HG03108 (cell line): ENCODE measurements at regions not wholly inside any gene's neighbourhood (a gene's known extent, or its start where the extent isn't known, plus 50 kb on each side); places are given as distances from the start of the nearest gene placed in this dataset.

ENCODE experiments used
- ATAC-seq: cut with Tn5 transposase; IDR thresholded peaks from one replicate; pipeline ENCODE4 v1.9.1; 2021; ENCODE audit warnings: moderate library complexity; ENCODE audit not compliant: unreplicated experiment

DNA sequence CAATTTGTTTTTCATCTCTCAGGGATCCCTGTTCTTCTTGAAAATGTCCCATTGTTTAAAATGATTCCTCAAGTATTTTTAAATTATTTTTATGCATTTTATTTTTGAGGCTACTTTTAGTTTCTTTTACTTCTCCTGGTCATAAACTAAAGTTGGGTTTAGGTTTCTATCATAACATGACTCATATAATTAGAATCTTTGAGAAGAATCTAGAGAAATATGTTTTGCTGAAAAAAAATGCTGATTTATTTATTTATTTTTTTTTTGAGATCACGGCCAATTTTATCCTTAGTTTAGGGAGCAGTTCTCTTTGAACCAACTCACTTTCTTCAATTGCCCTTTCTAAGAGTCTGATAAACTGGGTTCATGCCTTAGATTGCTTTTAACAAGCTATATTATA lies 1157.1 kb downstream of the BCL11B start:
- no peak for ATAC-seq

DNA sequence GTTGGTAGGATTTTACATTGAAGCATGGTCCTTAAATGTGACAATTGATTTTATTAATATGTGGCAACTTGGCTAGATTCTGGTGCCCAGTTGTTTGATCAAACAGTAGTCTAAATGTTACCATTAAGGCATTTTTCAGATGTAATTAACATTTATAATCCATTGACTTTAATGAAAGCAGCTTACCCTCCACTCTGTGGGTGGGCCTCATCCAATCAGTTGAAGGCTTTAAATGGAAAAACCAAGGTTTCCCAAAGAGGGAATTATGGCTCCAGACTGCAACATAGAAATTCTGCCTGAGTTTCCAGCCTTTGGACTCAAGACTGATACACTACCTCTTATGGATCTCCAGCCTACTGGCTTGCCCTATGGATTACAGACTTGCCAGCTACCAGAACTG lies 1153.2 kb downstream of the BCL11B start:
- no peak for ATAC-seq

DNA sequence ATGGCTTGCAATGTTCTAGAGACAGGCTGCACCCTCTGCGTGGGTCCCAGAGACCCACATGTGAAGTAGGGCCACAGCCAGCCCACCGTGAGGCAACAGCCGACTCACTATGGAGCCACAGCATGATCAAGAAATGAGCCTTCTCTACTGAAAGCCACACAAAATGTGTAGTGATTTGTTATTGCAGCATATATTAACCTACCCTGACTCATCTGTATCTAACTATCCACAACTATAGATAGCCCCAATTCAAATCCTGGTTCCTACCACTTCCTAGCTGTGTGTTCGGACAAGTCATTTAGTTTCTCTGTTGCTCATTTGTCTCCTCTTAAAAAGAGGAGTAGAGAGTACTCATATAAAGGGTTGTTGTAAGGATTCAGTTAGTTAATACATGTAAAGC lies 1152.3 kb downstream of the BCL11B start:
- ATAC-seq, result no peak

DNA sequence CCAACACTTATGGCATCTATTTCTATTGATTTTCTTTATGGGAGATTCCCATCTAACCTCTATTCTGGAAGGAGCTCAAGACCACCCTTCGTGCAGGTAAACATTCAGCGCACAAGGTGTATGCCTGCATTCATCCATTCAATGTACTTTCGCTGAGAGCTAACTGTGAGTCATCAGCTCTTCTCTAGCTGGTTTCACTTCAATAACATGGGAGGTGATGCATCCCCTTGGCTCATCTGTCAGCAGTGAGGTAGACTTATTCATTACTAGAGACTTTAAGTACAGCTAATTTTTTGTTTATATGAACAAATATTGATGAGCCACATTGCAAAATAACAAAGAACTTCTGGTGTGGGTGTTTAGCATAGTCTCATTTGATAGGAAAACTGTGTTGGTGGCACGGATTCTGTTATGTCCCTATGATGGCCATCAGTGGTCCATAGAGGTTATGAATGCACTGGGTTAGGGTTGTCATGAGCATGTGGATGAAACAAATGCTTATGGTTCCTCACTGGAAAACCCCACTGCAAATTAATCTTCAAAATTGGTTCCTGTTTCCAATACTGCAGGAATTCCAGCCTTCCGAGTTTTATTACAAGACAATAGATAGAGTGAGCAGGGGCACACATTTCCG lies 1151.0 kb downstream of the BCL11B start:
- no peak for ATAC-seq

DNA sequence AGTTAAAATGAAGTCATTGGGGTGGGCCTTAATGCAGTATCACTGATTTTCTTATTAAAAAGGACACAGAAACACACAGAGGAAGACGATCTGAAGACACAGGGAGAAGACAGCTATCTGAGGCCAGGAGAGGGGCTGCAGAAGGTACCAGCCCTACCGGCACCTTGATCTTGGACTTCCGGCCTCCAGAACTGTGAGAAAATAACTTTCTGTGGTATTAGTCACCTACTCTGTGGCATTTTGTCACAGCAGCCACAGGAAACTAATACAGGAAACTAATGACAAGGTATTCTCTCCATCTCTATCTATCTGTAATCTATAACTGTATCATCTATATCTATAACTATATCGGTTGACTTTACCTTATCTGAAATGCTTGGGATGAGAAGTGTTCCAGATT lies 1149.5 kb downstream of the BCL11B start:
- no peak for ATAC-seq

DNA sequence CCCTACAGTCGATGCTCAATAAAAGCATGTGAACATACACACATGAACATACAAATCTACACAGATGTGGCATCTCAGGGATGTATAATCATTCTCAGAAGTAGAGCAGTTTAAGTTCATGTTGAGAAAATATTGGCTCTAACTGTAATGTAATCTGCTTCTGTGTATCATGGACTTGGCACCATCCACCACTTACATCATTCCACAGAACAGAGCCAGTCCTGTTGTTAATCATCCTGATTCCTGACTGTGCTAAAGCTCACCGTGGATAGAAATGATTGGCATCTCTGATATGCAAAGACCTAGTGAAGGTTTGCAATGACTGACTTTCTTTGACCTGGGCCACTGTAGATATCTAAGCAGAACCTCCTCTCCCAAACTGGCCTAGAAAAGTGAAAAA lies 1141.3 kb downstream of the BCL11B start:
- ATAC-seq, result no peak

DNA sequence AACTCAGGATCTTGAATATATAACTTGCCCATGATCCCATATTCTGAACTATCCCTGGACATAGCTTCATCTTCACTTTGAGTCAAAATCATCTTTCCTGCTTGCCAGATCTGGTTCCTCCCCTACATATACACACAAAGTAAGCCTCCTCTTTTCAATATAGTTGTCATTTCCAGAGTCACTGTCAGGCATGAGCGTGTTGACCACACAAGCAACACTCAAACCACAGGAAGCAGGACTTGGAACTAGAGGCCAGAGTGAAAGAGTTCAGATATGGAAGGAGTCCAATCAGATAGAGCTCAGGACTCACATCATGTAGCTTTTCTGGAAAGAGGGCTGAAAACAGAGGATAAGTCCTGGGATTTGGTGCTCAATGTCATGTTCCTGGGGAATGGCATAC lies 1140.6 kb downstream of the BCL11B start:
- no peak for ATAC-seq

DNA sequence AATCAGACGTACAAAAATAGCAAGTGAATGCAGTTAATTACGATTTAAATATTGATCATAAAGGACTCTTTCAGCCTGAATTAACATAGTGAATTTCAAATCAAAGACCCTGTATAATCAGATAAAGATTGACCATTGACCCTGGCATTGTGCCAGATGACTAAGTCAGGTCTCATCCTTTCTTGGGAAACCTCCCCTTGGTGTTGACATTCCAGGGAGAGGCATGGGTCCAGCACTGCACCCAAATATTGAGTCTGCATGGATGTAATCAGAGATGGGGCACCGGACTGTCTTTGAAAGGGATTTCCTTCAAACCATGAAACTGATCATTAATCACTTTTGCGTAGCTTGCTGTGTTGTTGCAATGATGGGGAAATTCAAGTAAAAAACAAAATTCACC lies 1138.2 kb downstream of the BCL11B start:
- ATAC-seq, result no peak

DNA sequence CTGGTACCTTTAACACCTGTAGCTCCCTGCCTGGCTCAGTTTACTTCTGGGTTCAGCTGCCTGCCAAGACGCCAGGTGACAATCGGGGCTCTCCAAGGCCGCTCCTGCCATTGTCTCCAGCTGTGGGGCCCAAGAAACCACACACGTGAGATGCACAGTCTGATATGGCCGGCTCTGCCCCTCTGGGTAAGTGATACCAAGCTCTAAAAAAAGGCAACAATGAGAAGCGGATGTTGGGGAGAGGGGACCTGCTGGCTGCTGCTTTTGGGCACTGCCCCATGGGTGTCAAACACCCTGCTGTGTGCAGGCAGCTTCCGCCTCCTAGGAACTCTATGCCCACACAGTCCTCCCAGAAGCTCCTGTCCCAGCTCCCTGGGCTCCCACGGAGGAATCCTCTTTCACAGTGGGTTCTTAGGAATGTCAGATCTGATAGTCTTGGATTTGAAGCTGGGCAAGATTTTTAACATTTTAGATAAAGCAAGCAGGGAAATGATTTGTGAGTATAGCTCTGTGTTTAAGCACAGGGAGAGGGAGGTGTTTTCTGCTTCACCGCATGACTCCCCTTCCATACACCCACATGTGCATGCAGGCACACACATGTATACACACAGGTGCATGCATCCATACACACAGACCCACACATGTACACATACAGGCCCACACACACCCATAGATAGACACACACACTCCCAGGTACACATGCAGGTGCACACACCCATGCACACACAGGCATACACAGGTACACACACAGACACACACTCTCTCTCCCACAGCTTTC lies 1135.8 kb downstream of the BCL11B start:
- ATAC-seq, result no peak

DNA sequence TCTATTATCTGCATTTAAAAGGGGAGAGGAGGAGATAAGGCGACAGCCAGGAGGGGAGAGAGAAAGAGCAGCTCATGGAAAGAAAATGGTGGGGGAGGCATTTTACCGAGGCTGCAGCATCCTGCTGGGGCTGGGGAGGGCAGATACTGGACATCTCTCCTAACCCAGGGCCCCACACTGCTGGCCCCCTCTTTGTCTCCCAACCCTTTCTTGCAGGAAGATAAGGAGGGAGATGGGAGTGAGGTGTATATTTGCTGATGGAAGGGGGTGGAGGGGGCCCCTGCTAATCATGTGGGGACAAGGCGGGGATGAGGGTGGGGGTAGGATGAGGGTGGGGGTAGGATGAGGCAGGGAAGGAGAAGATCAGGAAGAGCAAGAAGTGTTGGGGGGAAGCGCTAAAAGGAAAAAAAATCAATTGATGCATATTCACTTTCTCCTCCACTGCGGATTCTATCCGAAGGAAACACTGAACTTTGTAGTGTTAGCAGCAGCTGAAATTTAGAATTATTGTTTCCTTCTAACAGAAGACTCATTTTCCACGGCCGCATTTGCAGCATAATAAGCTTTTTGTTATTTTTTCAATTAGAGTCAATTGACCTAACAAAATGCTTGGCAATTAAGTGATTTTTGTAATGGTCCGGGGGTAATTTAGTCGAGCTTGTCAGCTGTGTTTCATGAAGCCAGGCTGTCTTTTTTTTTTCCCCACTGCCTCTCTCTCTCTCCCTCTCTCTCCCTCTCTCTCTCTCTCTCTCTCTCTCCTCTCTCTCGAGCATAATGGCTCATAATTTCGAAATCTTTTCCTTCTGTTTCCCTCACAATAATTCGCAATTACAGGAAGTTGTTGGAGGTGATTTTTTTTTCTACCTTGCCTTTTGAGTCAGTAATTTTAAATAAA lies 1134.6 kb downstream of the BCL11B start:
- no peak for ATAC-seq

DNA sequence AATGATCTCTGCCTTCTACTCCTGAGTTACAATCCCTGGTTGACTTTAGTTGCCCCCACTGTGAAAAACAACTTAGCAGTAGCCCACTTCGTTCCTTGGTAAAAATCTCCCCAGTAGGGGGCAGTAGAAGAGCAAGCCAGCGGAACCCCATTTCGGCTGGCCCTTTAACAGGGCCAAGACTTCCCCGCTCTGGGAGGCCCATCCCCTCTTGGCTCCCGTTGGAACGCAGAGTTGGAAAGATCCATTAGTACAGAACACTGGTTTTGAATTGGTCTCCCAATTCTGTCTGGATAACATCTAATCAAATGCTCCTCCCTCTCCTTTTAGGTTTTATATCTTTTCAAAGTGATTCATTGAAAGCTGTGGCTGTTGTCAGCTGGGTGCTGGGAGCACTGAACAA lies 1133.3 kb downstream of the BCL11B start:
- ATAC-seq, result no peak

DNA sequence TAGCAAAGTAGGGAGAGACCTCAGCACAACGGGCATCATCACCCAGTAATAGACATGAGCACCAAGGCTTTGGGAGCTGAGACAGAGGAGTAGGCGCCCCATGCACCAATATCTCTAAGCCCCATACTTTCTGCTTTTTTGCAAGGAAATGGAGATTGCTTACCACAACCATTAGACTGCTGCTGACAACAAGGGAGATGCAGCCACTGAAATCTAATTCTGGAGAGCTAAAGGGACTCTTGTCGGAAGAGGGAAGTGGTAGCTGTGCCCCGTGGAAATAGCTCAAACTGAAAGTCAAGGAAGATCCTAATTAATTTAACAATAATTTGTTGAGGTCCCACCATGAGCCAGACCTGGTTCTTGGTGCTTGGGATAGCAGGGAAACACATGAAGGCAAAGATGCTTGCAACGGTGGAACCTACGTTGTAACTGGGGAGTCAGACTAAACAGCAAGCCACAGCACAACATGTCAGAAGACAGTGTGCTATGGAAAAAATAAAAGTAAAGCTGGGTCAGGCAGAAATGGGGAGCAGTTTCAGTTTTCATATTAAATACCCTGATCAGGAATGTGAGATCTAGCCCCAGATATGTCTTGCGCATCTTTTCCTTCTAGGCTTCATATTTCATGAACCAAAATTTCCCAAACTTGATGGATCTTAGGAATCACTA lies 1131.0 kb downstream of the BCL11B start:
- no peak for ATAC-seq

DNA sequence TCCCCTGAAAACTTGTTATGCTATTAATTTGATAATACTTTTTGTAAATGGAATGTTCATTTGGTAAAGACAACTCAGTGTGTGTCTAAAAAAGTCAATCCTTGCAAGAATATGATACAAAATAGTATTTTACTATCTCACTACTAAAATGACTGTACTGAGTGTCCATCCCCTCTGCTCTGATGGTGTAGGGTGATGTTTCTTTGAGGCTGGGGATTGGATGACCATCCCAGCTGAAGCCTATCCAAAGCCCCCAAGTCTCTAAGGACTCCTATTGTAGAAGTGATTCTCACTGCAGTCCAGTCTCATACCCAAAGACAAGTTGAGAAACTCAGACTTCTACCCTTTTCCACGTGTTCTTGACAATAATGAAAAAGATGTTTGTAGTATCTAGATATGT lies 1128.4 kb downstream of the BCL11B start:
- ATAC-seq, result no peak

DNA sequence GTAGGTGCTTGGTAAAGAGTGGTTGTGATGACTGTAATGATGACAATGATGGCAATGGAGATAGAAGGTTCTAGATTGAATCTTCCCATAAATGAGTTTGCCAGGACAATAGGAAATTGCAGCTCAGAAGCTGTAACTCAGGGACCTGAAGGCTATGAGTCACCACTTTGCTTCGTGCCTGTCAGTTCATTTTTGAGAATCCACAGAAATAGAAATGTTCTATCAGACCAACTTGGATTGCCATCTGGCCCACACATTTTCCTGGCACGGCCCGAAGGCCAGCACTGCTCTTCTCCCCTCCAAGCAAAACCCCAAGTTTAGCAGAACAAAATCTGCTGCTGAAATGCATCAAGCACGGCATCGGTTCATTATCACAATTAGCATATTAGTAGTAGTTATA lies 1127.0 kb downstream of the BCL11B start:
- no peak for ATAC-seq

DNA sequence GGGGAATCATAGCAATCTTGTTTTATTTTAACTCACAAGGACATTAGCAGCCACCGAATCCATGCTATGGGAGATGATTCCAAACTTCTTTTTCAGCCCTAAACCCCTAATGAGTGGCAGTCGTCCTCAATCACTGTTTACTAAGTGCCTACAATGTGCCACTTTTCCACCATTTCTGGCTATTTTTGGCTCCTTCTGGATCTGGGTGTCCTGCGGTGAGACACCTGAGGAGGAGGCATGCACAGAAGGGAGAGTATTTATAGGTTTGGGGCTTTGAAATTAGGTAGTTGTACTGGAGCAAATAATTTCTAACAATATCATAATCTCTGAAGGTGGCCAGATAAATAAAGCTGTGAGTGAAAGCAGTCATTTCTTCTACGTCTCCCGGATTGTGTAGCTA lies 1125.6 kb downstream of the BCL11B start:
- no peak for ATAC-seq

DNA sequence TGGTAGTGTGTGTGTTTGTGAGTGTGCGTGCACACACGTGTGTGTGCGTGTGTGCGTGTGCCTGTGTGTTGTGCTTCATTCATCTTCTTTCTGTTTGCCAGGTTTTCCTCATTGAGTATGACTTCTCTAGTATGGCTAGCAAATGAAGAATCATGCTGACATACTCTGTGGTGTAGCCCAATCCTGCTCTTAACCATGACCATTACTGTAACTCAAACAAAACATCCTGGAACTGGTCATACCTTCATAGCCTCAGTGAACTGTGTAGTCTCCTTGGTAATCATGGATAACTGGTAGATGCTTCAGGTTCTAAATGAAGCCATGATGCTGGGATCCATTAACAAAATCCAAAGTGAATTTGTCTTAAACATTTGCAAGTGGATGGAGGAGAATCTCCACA lies 1117.7 kb downstream of the BCL11B start:
- ATAC-seq, result no peak

DNA sequence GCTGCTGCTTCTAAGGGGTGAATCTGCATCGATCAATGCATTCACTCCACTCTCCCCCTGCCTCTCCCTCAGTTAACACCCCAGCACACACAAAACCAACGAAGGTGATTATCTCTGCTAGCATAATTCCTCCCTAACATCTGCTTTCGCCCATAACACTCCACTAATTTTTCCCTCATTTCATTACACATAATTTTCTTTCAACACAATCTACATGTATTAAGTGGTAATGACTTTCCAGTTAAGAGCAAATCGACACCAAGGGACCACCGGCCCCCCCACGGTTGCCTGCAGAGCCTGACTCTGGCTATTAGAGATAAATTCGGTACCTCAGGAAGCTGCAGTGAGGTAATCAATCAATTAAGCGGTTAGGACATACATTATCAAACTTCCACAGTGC lies 1115.6 kb downstream of the BCL11B start:
- no peak for ATAC-seq

DNA sequence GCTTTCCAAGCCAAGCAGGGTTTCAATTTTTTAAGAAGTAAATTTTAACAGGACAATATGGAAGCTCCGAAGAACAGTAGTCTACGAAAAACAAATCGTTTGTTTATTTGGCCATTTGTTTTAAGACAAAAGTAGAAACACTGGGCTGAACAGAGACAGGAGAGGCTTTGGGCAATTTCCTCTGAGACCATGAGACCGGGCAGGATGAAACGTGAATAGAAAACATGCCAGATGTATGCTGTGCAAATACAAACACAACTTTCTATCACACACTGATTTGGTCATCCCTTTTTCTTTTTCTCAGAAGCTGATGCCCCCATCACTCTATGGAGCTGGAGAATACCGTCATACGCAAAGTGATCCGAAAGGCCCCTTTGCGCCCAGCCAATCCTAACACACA lies 1111.1 kb downstream of the BCL11B start:
- no peak for ATAC-seq

DNA sequence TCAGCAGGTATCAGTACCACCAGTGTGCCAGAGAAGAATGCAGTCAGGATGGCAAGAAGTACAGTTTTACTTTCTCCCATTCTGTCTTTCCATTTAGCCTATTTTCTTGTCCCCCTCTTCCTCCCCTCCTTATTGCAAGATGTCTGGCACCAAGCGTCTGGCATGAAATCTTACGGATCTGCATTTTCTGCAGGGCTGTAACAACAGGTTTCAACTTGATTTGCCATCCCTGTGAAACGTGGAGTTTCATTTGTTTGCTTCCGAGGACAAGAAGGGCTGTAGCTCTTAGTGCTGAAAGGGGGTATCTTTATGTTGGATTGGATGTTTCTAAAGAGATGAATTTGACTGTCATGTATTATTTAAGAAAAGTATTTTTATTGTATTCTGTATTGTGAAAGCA lies 1110.6 kb downstream of the BCL11B start:
- ATAC-seq, result no peak

DNA sequence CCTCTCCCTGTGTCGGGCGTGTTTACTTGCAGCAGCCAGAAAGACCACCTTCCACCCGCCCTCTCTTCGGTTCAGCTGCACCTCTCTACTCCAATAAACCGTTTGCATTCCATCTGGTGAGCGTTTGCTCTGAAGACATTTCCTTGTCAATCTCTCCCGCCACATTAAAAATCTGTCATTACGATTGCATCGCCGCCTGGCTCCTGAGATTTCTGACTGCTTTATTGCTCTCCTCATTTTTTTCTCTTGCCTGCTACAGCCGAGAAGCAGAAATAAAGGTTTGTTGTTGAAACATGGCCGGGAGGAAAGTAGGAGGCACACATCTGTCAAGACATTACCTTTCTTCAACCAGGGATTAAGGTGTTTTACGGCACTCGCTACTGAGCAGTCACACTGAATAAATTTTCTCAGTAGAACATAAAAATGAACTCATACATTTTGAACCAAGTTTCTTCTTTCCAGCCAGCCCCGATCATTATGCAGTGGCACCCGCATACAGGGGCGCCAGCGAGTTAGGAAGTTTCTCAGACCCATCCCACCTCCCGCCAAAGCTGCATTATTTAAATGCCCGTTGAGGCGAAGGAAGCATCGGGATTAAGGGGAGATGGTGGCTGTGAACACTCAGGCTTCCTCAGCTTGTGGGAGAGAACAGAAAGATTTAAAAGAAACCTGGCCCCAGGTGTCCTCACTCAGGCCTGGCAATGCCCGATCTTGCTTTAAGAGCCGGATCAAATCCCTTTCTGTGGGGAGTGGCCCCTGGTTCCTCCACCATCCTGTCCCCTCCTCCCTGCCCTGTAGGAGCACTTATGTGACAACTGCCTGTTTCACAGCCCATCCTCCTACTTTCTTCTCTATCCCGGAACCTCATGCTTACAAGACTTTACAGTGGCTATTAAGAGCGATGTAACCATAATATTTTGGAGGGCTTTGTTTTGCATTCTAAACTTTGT lies 1108.9 kb downstream of the BCL11B start:
- no peak for ATAC-seq
